WERI-Rb-1 (cell line): ENCODE measurements at regions not wholly inside any gene's neighbourhood (a gene's known extent, or its start where the extent isn't known, plus 50 kb on each side); places are given as distances from the start of the nearest gene placed in this dataset.

Experiments
- DNase-seq: peaks from one replicate; pipeline ENCODE4 v3.0.0-alpha.2; 2020
- H3K27ac ChIP-seq: fragments of 250-450 bp; sonication (Bioruptor Pico); 2 replicates; pipeline ENCODE4 v1.5.1; 2020; ENCODE audit warnings: mild to moderate bottlenecking, moderate library complexity
- H3K27me3 ChIP-seq: fragments of 250-450 bp; sonication (Bioruptor Pico); 2 replicates; pipeline ENCODE4 v1.5.1; 2021; ENCODE audit warnings: mild to moderate bottlenecking, low read depth, moderate library complexity; ENCODE audit not compliant: insufficient read depth, severe bottlenecking
- H3K36me3 ChIP-seq: fragments of 250-450 bp; sonication (Bioruptor Pico); 2 replicates; pipeline ENCODE4 v1.5.1; 2020; ENCODE audit warnings: mild to moderate bottlenecking, moderate library complexity
- H3K4me3 ChIP-seq: 2 replicates; pipeline ENCODE4 v1.5.1; 2011; ENCODE audit warnings: low read depth, mild to moderate bottlenecking, control low read depth, low read length
- H3K9me3 ChIP-seq: fragments of 250-450 bp; sonication (Bioruptor Pico); 2 replicates; pipeline ENCODE4 v1.5.1; 2021; ENCODE audit warnings: mild to moderate bottlenecking, moderate library complexity; ENCODE audit not compliant: severe bottlenecking
- TF ChIP-seq, protein P1 (sequence below): IDR thresholded peaks from 2 replicates; pipeline ENCODE4 v1.5.1; 2011; ENCODE audit warnings: low read depth, mild to moderate bottlenecking, control low read depth, inconsistent platforms, low read length

GRCh38 chr13:34628209-34628682 lies 313.8 kb upstream of the NBEA start:
- TF ChIP-seq, protein P1, sequence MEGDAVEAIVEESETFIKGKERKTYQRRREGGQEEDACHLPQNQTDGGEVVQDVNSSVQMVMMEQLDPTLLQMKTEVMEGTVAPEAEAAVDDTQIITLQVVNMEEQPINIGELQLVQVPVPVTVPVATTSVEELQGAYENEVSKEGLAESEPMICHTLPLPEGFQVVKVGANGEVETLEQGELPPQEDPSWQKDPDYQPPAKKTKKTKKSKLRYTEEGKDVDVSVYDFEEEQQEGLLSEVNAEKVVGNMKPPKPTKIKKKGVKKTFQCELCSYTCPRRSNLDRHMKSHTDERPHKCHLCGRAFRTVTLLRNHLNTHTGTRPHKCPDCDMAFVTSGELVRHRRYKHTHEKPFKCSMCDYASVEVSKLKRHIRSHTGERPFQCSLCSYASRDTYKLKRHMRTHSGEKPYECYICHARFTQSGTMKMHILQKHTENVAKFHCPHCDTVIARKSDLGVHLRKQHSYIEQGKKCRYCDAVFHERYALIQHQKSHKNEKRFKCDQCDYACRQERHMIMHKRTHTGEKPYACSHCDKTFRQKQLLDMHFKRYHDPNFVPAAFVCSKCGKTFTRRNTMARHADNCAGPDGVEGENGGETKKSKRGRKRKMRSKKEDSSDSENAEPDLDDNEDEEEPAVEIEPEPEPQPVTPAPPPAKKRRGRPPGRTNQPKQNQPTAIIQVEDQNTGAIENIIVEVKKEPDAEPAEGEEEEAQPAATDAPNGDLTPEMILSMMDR = no peak
- H3K9me3 ChIP-seq = no peaks in the 10 kb centered on the region
- no peak for DNase-seq
- no peak overlapping the region for H3K4me3 ChIP-seq
- H3K27me3 ChIP-seq = no peaks in the 10 kb centered on the region
- no peaks in the 10 kb centered on the region for H3K36me3 ChIP-seq
- no peak overlapping the region for H3K27ac ChIP-seq

DNA sequence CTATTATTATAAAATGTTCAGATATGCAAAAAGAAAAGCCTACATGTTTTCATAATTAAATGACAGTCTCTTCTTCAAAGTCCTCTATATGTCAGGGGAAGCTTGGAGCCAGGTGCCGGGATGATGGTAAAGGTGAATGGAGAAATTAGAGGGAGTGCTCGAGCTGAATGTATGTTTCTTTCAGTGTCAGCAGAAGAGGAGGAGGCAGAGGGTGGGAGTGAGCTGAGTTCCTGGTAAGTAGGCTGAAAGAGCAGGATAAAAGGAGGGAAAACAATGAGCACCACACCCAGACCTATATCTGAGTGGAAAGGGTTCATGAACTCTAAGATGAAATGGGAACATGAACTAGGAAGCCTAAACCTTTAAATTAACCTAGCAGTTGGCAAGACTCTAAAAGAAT lies 307.6 kb upstream of the NBEA start:
- no peaks in the 10 kb centered on the region for H3K36me3 ChIP-seq
- H3K27ac ChIP-seq = no peak overlapping the region
- TF ChIP-seq, protein P1 = no peak
- DNase-seq = no peak
- no peaks in the 10 kb centered on the region for H3K27me3 ChIP-seq
- H3K9me3 ChIP-seq = no peaks in the 10 kb centered on the region
- no peak overlapping the region for H3K4me3 ChIP-seq

DNA sequence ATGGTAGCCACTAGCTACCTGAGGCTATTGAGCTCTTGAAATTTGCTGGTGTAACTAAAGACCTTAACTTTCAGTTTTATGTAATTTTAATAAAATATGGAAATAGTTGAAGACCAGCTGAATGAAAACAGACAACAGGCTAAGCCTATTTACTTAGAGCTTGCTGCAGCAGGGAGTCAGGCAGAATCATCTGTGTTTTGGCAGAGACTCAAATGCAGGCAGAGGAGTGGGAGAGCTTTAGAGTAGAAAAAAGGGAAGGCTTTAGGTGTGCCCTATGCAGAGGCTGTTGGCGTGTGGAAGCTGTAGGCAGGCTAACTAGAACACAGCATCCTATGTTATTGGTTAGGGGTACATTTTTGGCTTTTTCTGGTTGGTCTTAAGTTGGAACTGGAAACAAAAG lies 304.9 kb upstream of the NBEA start:
- Histone ChIP-seq H3K36me3 (no peaks in the 10 kb centered on the region), H3K4me3 (no peak overlapping the region), H3K27me3 (no peaks in the 10 kb centered on the region), H3K9me3 (no peaks in the 10 kb centered on the region), H3K27ac (no peak overlapping the region)
- no peak for DNase-seq
- TF ChIP-seq, protein P1 = no peak

GRCh38 chr13:34637636-34638035 lies 304.4 kb upstream of the NBEA start:
- Histone ChIP-seq H3K27me3 (no peaks in the 10 kb centered on the region), H3K27ac (no peak overlapping the region), H3K9me3 (no peaks in the 10 kb centered on the region), H3K36me3 (no peaks in the 10 kb centered on the region), H3K4me3 (no peak overlapping the region)
- TF ChIP-seq, protein P1 = no peak
- no peak for DNase-seq

GRCh38 chr13:34638897-34639296 lies 303.2 kb upstream of the NBEA start:
- TF ChIP-seq, protein P1 = no peak
- H3K36me3 ChIP-seq = no peaks in the 10 kb centered on the region
- no peaks in the 10 kb centered on the region for H3K27me3 ChIP-seq
- H3K9me3 ChIP-seq = no peaks in the 10 kb centered on the region
- DNase-seq = no peak
- no peak overlapping the region for H3K4me3 ChIP-seq
- no peak overlapping the region for H3K27ac ChIP-seq
